DMS53 treated with DMSO at 0.1 percent for 48 hours (cell line): ENCODE measurements at regions not wholly inside any gene's neighbourhood (a gene's known extent, or its start where the extent isn't known, plus 50 kb on each side); places are given as distances from the start of the nearest gene placed in this dataset.
A peak's percentile ranks its signal among the peaks of the same experiment; 100 is the strongest.

Experiments
- DNase-seq: peaks from one replicate; lab custom pipeline; 2025; ENCODE audit not compliant: unreplicated experiment; lab: John Stamatoyannopoulos, UW

DNA sequence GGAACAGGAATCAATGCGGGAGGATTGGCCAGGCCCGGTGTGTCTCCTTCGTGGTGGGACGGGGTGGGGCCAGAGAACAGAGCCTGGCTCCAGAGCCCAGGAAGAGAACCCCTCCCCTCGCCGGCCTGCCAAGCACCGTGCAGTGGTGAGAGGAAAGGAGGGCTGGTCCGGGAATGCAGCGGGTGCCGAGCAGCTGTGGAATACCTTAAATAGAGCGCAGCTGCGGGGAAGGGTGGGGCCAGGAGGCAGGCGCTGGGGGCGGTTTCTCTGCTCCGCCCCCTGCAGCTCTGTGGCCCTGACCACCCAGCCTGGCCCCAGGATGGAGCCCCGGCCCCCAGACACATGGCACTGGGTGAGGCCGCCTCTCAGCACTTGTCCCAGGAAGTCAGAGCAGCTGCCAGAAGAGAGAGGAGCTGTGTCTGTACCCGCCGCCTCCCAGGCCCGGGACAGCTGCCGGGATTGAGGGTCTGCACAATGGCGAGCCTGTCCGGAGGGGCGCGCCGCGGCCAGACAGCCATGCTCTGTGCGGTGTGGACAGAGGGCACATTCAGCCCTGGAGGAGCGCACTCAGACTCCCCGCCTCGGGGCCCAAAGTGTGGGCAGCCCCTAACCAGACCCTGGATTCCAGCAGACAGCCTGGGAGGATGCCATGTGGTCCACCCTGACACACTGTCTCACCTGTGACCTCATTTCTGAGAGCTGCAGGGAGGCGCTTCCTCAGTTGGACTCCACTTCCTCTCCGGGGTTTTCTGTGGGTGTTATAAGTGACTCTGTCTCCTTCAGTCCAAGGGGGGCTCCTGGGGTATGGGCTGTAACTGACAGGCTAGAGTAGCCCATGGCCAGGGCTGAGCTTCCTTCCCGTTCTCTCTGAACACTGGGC is 268.8 kb downstream of the SEC14L1 start:
- no peak for DNase-seq

DNA sequence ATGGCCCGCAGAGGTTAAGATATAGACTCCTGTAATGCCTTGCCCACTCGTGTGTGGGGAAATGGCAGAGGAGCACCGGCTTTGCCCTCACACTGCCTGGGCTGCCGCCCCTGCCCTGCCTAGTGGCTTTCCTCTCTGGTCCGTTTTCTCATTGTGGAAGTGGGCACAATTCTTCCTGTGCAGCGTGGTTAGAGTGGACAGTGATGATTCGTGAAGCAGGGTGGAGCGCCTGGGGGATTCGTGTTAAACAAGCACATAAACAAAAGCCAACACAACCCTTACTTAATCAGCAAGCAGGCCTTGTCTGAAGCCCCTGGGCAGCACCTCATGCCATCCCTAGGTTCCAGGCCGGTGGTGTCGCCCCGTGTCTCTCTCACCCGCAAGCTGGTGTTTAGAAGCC is 269.7 kb downstream of the SEC14L1 start:
- DNase-seq: no peak

DNA sequence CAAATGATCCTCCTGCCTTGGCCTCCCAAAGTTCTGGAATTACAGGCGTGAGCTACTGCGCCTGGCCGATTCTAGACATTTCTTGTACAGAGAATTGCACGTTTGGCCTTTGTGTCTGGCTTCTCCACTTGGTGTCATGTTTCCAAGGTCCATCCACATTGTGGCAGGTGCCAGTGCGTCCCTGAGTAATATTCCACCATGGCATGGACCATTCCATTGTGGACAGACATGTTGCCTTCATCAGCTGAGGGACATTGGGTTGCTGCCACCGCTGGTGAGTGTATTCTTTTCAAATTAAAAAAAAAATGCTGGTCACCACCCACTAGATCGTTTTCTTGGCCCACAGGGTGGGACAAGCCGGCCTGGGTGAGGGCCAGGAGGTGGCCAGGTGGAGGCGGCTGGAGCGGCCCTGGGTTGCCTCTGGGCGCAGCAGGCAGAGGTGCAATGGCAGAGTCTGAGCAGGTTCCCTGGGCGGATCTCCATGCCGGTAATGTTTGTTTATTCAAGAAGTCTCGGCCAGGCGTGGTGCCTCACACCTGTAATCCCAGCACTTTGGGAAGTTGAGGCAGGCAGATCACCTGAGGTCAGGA is 274.1 kb downstream of the SEC14L1 start:
- DNase-seq: no peak

DNA sequence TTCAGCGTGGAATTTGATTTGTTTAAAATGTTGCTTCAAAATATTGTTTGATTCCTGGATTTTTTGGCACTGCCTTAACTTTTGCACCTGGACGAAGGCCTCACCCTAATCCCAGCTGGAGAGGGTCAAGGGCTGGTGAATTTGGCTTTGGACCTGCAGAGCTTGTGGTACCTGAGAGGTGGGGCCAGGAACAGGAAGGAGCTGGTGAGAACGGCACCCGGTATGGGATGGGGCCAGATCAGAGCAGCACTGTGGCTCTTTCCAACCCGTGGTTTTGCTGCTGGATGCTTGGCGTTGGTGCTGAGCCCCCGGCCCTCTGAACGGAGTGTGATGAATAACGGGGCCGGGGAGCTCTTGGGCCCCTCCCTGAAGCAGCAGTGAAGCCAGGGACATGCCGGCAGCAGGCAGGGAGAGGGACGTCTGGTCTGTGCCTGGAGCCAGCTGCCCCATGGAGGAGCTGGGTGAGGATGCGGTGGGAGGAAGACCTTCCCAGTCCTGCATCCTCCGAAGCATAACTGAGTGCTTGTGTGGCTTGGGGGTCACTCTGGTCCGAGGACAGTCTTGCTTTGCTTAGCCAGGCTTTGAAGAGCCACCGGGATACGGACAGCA is 275.4 kb downstream of the SEC14L1 start:
- no peak for DNase-seq

DNA sequence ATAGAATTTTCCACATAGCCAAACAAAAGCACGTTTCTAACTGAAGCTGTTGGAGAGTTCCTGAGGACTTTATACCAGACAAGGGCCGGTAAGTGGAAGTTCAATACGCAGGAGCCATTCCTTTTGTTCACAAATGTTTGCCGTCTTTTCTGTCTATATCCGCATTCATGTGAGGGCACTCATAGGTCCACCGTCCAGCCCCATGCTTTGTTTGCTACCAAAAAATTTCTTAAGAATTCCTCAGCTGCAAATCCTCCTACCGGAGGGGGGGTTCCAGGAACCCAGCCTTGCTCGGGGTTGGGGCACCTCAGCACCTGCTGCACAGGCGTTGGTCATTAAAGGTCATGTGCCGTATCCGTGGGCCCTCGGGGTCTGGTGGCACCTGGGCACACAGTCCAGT is 276.8 kb downstream of the SEC14L1 start:
- DNase-seq: no peak

DNA sequence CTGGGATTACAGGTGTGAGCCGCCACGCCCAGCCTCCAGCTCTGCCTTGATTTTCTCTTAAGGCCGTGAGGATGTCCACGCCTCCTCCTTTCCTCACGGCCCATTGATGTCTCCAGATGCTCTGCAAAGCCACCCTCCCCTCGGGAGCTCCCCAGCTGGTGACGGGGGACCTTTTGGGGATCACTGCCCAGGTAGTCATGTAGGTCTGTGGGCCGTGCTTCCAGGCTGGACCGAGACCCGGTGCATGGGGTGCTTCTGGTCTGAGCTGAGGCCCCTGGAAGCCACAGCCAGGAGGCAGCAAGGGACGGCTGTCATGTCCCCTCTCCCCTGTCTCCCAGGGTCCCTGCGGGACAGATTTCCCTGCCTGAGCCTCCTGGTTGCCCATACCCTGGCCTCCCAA is 277.8 kb downstream of the SEC14L1 start:
- DNase-seq: no peak

DNA sequence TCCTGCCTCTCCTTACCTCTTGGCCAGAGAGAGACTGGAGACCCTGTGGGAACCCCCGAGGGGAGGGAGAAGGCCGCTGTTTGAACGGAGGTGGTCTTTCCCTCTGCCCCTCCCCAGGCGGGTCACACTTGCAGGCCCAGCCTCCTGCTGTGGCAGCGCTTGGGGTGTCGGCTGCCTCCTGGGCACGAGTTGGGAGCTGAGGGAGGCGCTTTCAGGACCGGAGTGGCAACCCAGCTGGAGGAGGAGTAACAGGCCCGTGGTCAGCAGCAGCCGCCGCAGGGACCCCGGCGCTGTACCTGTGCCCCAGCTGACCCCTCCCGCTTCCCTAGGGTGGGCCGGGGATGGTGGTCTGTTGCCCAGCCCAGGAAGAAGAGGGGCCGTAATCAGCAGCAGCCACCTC is 278.3 kb downstream of the SEC14L1 start:
- DNase-seq: no peak

DNA sequence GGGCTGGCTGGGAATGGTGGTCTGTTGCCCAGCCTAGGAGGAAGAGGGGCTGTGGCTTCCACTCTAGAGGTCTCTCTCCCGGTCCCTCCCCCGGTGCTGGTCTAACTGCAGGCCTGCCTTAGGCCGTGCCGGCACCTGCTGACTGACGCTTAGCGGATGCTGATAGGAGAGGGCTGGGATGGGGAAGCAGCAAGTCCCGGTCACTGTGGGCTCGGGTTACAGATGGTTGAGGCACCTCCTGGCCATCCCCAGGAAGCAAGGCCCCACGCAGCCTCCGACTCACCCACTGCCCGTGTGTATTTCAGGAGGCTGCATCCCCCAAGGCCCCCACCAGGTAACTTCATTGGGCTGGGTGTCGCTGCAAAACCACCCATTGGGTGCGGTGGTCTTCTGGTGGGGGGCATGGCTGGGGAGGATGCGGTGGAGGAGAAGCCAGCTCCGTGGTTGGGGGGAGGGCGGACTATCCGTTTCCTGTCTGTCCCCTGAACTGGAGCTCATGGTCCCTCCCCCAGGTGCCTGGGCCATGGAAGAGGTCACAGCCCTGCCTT is 278.9 kb downstream of the SEC14L1 start:
- DNase-seq: no peak

DNA sequence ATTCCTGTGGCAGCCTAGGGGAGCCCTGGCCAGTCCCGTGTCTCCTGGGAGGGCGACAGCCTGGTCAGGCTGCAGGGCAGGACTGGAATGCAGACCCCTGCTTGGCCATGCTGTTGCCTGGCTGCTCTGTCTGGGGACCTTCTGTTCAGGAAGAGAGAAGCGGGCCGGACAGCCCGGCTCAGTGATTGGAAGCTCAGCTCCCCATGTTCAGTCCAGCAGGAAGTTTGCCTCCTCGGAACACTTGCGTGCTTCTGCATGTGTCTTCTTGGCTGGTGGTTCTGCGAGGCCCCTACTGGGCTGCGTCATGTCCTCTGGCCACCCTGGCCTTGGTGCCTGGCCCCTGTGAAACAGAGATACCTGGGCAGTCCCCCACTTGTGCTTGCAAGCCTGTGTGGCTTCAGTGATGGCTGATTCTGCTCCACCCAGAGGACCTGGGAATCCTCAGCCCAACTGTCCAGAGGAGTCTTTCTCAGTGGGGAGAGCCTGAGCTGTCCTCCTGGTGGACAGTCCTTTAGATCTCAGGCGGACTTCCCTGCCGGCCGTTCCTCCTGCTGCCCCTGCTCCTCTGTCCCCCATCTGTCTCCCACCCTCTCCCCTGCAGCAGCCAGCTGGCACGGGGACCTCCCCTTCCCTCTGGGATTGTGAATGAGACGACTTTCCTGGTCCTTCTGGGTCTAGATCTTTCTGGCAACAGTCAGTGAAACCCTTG is 279.5 kb downstream of the SEC14L1 start:
- no peak for DNase-seq

DNA sequence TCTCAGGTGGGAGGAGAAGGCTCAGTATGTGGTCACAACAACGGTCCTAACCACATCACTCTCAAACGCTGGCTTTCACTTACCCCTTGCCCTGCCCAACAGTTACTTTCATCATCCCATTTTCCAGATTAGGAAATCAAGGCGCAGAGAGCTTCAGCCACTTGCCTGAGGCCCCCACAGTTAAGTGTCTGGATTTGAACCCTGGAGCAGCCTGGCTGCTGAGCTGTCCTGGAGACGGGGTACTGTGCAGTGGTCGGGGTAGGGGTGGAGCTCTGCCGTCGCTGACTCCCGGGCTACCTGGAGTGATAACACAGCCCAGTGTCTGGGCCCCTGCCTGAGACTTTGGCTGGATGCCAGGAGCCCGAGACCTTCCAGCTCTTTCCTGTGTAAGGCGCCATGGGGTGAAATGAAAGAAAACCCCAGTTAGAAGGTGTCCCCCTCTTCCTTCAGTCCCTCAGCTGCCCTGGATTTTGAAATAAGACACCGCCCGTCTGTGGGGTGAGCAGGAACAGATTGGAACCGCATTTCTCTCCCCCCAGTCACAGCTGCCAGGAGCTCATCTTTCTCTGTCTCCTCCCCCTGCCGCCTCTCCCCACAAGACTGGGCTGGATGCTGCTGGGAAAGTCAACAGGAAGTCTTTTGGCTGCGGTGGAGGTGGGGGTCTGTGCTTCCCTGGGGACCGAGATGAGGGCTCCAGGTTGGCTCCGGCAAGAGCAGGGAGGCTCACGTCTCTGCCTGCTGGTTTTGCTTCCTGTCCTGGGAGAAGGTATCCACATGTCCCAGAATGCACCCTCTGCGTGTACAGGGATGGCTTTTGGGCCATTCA is 280.2 kb downstream of the SEC14L1 start:
- DNase-seq: peak; percentile 32

DNA sequence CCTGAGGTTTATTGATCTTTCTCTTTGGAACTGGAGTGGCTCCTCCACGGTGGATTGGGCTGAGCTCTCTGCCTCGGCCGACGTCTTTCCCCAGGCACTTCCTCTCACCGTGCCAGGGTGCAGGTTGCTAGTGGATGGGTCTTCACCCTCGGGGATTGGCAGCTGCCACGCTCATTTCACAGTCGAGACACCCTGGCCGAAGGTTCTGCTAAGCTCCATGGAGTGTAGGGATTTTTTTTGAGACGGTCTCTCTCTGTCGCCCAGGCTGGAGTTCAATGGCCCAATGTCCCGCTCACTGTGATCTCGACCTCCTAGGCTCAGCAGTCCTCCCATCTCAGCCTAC is 280.8 kb downstream of the SEC14L1 start:
- DNase-seq: no peak

DNA sequence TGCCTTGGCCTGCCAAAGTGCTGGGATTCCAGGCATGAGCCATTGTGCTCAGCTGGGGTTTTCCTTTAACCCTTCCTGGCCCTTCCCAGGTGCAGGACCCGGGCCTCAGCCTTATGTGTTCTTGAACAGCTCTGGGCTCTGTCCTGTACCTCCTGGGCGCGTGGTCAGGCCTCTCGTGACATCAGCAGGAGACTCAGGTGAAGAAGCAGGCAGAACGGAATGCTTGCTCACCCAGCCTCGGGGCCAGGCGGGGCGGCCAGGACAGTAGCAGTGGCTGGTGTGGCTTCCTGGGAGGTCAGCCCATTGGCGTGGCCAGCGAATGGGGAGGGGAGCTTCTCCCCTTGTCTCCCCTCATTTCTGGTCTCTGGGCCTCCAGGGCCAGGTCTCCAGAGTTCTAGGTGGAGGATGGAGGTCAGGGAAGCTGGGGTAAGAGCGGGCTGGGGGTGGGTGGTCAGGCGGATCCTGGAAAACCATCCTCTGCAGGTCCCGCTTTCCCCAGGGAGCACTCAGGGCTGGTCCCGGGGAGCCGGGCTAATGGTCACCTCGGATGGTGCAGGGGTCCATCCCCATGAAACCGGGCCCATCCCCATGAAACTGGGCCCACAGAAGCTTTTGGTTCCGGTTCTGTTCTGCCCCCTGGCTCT is 281.5 kb downstream of the SEC14L1 start:
- DNase-seq: no peak

DNA sequence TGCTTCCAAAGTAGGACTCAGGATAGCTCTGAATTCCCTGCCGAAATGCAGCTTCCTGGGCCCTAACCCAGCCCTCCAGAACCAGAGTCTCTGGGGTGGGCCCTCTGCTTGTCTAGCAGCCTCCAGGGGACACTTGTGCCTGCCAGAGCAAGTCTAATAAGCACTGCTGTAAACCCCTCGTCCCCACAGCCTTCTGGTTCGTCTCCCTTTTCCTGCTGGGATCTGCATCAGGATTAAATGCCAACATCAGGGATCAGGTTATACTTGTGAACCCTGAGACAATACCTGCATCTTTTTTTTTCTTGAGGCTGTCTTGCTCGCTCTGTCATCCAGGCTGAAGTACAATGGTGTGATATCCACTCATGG is 282.0 kb downstream of the SEC14L1 start:
- DNase-seq: no peak

DNA sequence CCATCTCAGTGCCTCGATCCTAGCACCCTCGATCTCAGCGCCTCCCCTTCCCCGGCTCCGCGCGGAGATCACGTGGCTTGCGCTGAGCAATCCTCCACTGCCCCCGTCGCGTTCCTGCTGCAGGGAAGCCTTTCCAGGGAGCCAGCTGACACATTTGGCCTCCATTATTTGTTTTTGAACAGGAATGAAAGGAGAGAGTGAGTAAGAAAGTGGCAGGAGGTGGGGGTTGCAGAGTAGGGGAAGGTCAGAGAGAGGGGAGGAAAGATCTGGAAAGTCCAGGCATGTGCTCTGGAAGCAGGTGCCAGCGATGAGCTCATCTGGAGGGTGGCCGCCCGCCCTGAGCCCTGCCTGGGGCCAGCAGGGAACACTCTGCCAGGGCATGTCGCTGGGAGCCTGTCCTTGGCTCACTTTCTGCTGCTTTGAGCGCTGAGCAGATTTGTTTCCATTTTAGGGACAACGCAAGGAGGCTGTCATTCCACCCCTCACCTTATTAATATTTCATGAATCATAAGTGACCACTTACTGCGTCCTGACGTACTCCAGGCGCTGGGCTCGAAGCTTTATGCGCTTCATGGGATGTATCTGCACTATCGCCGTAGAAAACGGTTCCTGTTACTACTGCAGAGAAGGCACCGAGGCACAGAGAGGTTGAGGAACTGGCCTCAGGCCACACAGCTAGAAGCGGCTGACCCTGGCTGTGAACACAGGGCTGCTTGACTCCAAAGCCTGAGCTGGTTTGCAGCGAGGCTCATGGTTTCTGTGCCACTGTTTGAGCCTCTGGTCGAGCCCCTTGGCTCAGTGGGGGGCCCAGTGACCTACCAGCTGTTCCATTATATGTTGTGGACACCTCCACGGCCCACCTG is 283.1 kb downstream of the SEC14L1 start:
- DNase-seq: no peak

DNA sequence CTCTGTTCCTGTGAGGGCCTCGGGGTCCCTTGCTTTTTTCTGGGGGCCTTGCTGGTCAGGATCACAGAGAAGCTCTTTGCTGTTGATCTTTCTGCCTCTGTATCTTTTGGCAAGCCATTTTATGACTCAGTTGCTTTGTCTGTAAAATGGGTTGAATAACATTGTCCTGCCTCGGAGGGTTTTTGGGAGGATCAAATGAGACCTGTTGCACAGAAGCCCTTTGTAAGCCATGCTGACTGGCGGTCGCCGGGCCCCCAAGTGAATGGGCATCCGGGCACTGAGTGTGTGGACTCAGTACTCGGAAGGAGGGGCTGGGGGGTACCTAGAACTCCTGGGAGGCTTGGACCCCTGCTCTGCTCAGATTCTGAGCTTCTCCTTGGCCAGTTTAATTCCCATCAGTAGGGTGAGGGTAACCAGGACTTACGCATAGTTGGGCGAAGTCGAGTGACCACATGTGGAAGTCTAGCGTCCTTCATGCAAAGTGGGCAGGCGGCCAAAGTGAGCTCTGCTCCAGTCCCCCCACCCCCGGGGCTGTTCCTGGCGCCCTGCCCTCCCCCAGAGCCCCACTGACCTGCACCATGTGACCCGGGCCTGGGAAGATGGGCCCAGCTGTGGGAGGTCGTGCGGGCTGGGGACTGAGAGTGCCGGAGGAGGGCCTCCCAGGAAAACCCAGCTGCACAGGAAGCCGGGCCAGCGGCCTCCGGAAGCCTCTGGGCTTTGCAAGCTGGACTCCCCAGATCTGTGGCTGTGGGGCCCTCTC is 284.0 kb downstream of the SEC14L1 start:
- DNase-seq: no peak

DNA sequence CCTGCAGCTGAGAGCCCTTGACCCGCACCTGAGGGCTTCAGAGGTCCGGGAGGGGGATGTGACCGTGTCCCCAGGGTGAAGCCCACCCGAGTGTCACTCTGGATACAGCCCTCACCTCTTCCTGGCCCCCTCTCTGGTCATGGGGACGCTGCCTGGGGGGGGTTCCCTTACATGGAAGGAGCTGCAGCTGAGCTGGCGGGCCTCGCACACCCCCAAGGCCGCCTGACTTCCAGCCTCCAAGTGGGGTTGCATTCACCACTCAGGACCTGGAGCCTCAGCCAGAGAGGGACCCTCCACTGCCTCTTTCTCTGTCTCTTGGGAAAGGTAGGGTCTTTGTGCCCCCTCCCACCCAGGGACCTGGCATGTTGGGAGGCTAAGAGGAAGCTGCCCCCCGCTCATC is 284.6 kb downstream of the SEC14L1 start:
- DNase-seq: no peak

DNA sequence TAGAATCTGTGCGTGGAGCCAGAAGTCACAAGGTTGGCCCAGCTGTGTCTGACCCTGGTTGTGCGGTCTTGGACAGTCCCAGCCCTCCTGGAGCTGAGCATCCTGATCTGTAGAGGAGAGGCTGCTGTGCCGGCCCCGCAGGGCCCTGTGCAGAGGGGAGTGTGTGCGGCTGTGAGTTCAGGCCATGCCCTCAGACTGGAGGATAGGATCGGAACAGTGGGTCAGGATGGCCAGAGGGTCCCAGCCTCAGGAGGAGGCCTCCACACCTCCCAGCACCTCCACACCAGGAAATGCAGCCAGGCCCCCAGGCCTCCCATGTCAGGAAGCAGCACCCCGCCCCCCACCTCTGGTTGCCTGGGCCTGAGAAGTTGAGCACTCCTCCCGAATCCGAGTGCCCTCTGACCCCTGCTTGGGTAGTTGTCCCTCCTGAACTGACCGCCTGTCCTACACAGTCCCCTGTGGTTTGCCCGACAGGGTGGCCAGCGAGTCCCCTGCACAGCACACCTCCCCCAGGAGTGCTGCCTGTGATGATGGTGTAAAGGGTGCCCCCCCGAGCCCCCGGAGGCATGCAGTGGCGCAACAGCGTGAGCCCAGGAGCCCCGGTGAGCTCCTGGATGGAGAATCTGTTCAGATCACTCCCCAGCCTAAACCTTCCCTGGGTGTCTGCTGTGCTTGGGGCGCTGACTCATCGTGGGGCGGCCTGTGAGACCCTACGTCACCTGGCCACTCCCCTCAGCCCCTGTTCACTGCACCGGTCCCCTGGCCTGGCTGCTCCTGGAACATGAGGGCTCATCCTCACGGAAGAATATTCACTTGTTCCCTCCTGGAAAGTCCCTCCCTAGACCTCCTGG is 285.2 kb downstream of the SEC14L1 start:
- no peak for DNase-seq
